IMR-90 (cell line): ENCODE measurements at regions not wholly inside any gene's neighbourhood (a gene's known extent, or its start where the extent isn't known, plus 50 kb on each side); places are given as distances from the start of the nearest gene placed in this dataset.

Experiments
- ATAC-seq: fragments of 200-7000 bp; cut with Tn5 transposase; 2 replicates; pipeline ENCODE4 v1.9.1; 2020; ENCODE audit warnings: low read depth, mild to moderate bottlenecking, moderate library complexity
- BruUV-seq: library from RNA; stranded (reverse); fragments of 400-500 nt; replicated peaks from 2 replicates; lab custom pipeline; 2021; lab: Mats Ljungman, UMichigan
- CTCF ChIA-PET: fragments of 300-600 bp; formaldehyde crosslinking; extraction: SDS; loops from one replicate; lab custom pipeline; 2021; ENCODE audit warnings: antibody characterized with exemption; lab: Yijun Ruan, JAX
- POLR2A ChIA-PET: fragments of 300-600 bp; sonication (Branson Sonifier 250); formaldehyde crosslinking; loops from one replicate; lab custom pipeline; 2022; ENCODE audit warnings: antibody characterized with exemption; ENCODE audit not compliant: unreplicated experiment; lab: Charles Lee
- DNase-seq: peaks from one replicate; pipeline ENCODE4 v3.0.0; 2013
- H2AFZ ChIP-seq: replicated peaks from 2 replicates; pipeline ENCODE3; 2013; ENCODE audit warnings: low read length, mild to moderate bottlenecking; ENCODE audit not compliant: poor library complexity
- H2AK5ac ChIP-seq: 2 replicates; pipeline ENCODE4 v1.6.1; 2013; ENCODE audit warnings: low read depth, low read length, inconsistent platforms
- H2AK9ac ChIP-seq: replicated peaks from 2 replicates; pipeline ENCODE3; 2013; ENCODE audit warnings: mild to moderate bottlenecking, low read depth, low read length, moderate library complexity; ENCODE audit not compliant: poor library complexity
- H2BK120ac ChIP-seq: 2 replicates; pipeline ENCODE4 v1.6.1; 2013; ENCODE audit warnings: low read depth, low read length, inconsistent platforms
- H2BK15ac ChIP-seq: 3 replicates; pipeline ENCODE4 v1.6.1; 2013; ENCODE audit warnings: low read depth, low read length, inconsistent platforms
- H2BK20ac ChIP-seq: 2 replicates; pipeline ENCODE4 v1.6.1; 2013; ENCODE audit warnings: low read depth, mild to moderate bottlenecking, inconsistent platforms, low read length, moderate library complexity
- H2BK5ac ChIP-seq: 2 replicates; pipeline ENCODE4 v1.6.1; 2013; ENCODE audit warnings: mild to moderate bottlenecking, low read depth, low read length, inconsistent platforms; ENCODE audit not compliant: poor library complexity, severe bottlenecking
- H3K14ac ChIP-seq: replicated peaks from 2 replicates; pipeline ENCODE4 v1.6.1; 2013; ENCODE audit warnings: low read depth, low read length, inconsistent platforms
- H3K18ac ChIP-seq: 2 replicates; pipeline ENCODE4 v1.6.1; 2013; ENCODE audit warnings: low read depth, low read length, control low read depth
- H3K23ac ChIP-seq: 2 replicates; pipeline ENCODE4 v1.6.1; 2013; ENCODE audit warnings: low read depth, low read length, inconsistent platforms
- H3K27ac ChIP-seq: 2 replicates; pipeline ENCODE4 v1.5.1; 2013; ENCODE audit warnings: mild to moderate bottlenecking, control low read depth, low read length; ENCODE audit not compliant: insufficient read depth
- H3K27me3 ChIP-seq: 2 replicates; pipeline ENCODE4 v1.6.1; 2013; ENCODE audit warnings: low read length; ENCODE audit not compliant: control insufficient read depth, insufficient read depth
- H3K36me3 ChIP-seq: 2 replicates; pipeline ENCODE4 v1.6.1; 2013; ENCODE audit warnings: low read length, mixed read lengths; ENCODE audit not compliant: control insufficient read depth, insufficient read depth
- H3K4ac ChIP-seq: 2 replicates; pipeline ENCODE4 v1.6.1; 2013; ENCODE audit warnings: low read depth, low read length, inconsistent platforms
- H3K4me1 ChIP-seq: 2 replicates; pipeline ENCODE4 v1.6.1; 2013; ENCODE audit warnings: low read length, mixed read lengths; ENCODE audit not compliant: control insufficient read depth, insufficient read depth
- H3K4me2 ChIP-seq: 2 replicates; pipeline ENCODE4 v1.6.1; 2013; ENCODE audit warnings: low read depth, mild to moderate bottlenecking, control low read depth, low read length, moderate library complexity
- H3K4me3 ChIP-seq: 2 replicates; pipeline ENCODE4 v1.5.1; 2013; ENCODE audit warnings: low read depth, mild to moderate bottlenecking, control low read depth, low read length, moderate library complexity; ENCODE audit not compliant: insufficient read depth
- H3K56ac ChIP-seq: 2 replicates; pipeline ENCODE4 v1.6.1; 2013; ENCODE audit warnings: low read length, inconsistent platforms; ENCODE audit not compliant: insufficient read depth; ENCODE audit errors: extremely low read depth
- H3K79me1 ChIP-seq, 2 experiments: 2 replicates each; pipeline ENCODE4 v1.6.1; 2013; ENCODE audit warnings: low read length in 2 of 2, inconsistent platforms in 1 of 2, low read depth in 1 of 2
- H3K9ac ChIP-seq: 2 replicates; pipeline ENCODE4 v1.6.1; 2013; ENCODE audit warnings: low read depth, low read length, control low read depth
- H3K9me1 ChIP-seq: 2 replicates; pipeline ENCODE4 v1.6.1; 2013; ENCODE audit warnings: low read length, inconsistent platforms; ENCODE audit not compliant: insufficient read depth
- H3K9me3 ChIP-seq: 2 replicates; pipeline ENCODE4 v1.6.1; 2013; ENCODE audit warnings: low read length; ENCODE audit not compliant: control insufficient read depth, insufficient read depth
- H4K20me1 ChIP-seq: 2 replicates; pipeline ENCODE4 v1.6.1; 2013; ENCODE audit warnings: low read length, inconsistent platforms; ENCODE audit not compliant: insufficient read depth
- H4K5ac ChIP-seq: 2 replicates; pipeline ENCODE4 v1.6.1; 2013; ENCODE audit warnings: mild to moderate bottlenecking, low read depth, low read length, control low read depth
- H4K8ac ChIP-seq, 2 experiments: 2 replicates each; pipeline ENCODE4 v1.6.1; 2013; ENCODE audit warnings: low read depth in 2 of 2, low read length in 2 of 2, control low read depth in 1 of 2, inconsistent platforms in 1 of 2
- H4K91ac ChIP-seq: 2 replicates; pipeline ENCODE4 v1.6.1; 2013; ENCODE audit warnings: low read depth, low read length, inconsistent platforms; ENCODE audit not compliant: insufficient read depth
- BHLHE40 ChIP-seq: fragments of 150-350 bp; IDR thresholded peaks from 2 replicates; pipeline ENCODE4 v1.6.1; 2016; ENCODE audit warnings: mild to moderate bottlenecking, low read depth, low read length
- CEBPB ChIP-seq: IDR thresholded peaks from 2 replicates; pipeline ENCODE4 v1.6.1; 2012; ENCODE audit warnings: low read depth, low read length, improper control_type of control experiment
- CHD1 ChIP-seq: IDR thresholded peaks from 2 replicates; pipeline ENCODE4 v1.6.1; 2012; ENCODE audit warnings: low read depth, low read length, improper control_type of control experiment
- MXI1 ChIP-seq: IDR thresholded peaks from 2 replicates; pipeline ENCODE4 v1.6.1; 2012; ENCODE audit warnings: low read depth, mild to moderate bottlenecking, low read length, moderate library complexity, borderline replicate concordance
- POLR2A ChIP-seq: IDR thresholded peaks from 2 replicates; pipeline ENCODE4 v1.6.1; 2012; ENCODE audit warnings: mild to moderate bottlenecking, low read depth, low read length
- RFX5 ChIP-seq: IDR thresholded peaks from 2 replicates; pipeline ENCODE4 v1.8.0; 2012; ENCODE audit warnings: low read depth, mild to moderate bottlenecking, low read length, moderate library complexity
- WGBS, 2 experiments: methylation state at CpG; one replicate each; pipeline versions ENCODE4 v1.1.5 to v1.1.7; 2013; ENCODE audit warnings: missing lambda C conversion rate in 2 of 2; ENCODE audit not compliant: insufficient read length in 1 of 2; ENCODE audit errors: extremely low coverage in 2 of 2; 5-methylcytosine and 5-hydroxymethylcytosine counted together
- dilution Hi-C: fragments of 300-500 bp; cut with HindIII; formaldehyde crosslinking; loops from one replicate; pipeline ENCODE4 v1.14.3; 2018; ENCODE audit warnings: low sequenced_read_pairs; ENCODE audit not compliant: unreplicated experiment
- in situ Hi-C: fragments of 300-500 bp; cut with MboI; formaldehyde crosslinking; loops from 3 replicates; pipeline ENCODE4 v1.14.3; 2019; ENCODE audit warnings: low sequenced_read_pairs, inconsistent platforms, mixed read lengths
- intact Hi-C: fragments of 100-400 bp; cut with micrococcal nuclease; formaldehyde crosslinking; loops from 2 replicates; pipeline ENCODE4 v1.10.0; 2022

GRCh38 chr3:22176911-22177310 lies 425.9 kb upstream of the ZNF385D start:
- ChIA-PET CTCF (no interaction called here), POLR2A (no interaction called here)
- H4K20me1 ChIP-seq: no peaks in the 10 kb centered on the region
- no peaks in the 10 kb centered on the region for H3K4me1 ChIP-seq
- no peaks in the 10 kb centered on the region for H3K79me1 ChIP-seq
- intact Hi-C loops (loop anchor here (10.0 kb wide), 1 partner anchor 788 kb away; no protein-coding TSS in a partner anchor), dilution Hi-C loops (no loop called here), in situ Hi-C loops (no loop called here)
- H2AK5ac ChIP-seq: no peak overlapping the region
- no peak for ATAC-seq
- no peak overlapping the region for H2BK15ac ChIP-seq
- no peak overlapping the region for H2AFZ ChIP-seq
- no peak for DNase-seq
- 43% methylated on average over 1 of the region's 3 CpGs; no CpG with 5 or more reads in 1 of the 2 experiments for WGBS, 2 experiments
- no peaks in the 10 kb centered on the region for H3K9me3 ChIP-seq
- H4K91ac ChIP-seq: no peak overlapping the region
- H3K27me3 ChIP-seq: no peaks in the 10 kb centered on the region
- H3K9ac ChIP-seq: no peak overlapping the region
- no peak overlapping the region for H4K8ac ChIP-seq
- H3K4me3 ChIP-seq: no peak overlapping the region
- H2BK5ac ChIP-seq: no peak overlapping the region
- no peak overlapping the region for H3K18ac ChIP-seq
- no peak overlapping the region for H3K14ac ChIP-seq
- no peak overlapping the region for H3K4ac ChIP-seq
- H2BK120ac ChIP-seq: no peak overlapping the region
- no peak overlapping the region for H3K23ac ChIP-seq
- BruUV-seq: no TSS peak
- no peaks in the 10 kb centered on the region for H3K9me1 ChIP-seq
- TF ChIP-seq CEBPB (no peak), RFX5 (no peak), CHD1 (no peak), BHLHE40 (no peak), MXI1 (no peak), POLR2A (no peak)
- no peak overlapping the region for H4K5ac ChIP-seq
- no peak overlapping the region for H2AK9ac ChIP-seq
- H2BK20ac ChIP-seq: no peak overlapping the region
- H3K36me3 ChIP-seq: no peaks in the 10 kb centered on the region
- no peak overlapping the region for H3K27ac ChIP-seq
- no peak overlapping the region for H3K4me2 ChIP-seq
- H3K56ac ChIP-seq: no peak overlapping the region
